Neural crest cell (in vitro differentiated cells): ENCODE measurements at regions not wholly inside any gene's neighbourhood (a gene's known extent, or its start where the extent isn't known, plus 50 kb on each side); places are given as distances from the start of the nearest gene placed in this dataset.

Experiments
- DNase-seq: peaks from one replicate; pipeline ENCODE4 v3.0.0; 2021; ENCODE audit warnings: low read depth, mixed read lengths, low spot score
- H3K27ac Mint-ChIP-seq: one replicate; pipeline ENCODE4 v1.8.0; 2021; ENCODE audit warnings: mild to moderate bottlenecking, mixed read lengths; ENCODE audit not compliant: unreplicated experiment
- H3K27me3 Mint-ChIP-seq: 2 replicates; pipeline ENCODE4 v1.8.0; 2021; ENCODE audit warnings: low read depth, mild to moderate bottlenecking, mixed read lengths
- H3K36me3 Mint-ChIP-seq: 2 replicates; pipeline ENCODE4 v1.8.0; 2021; ENCODE audit warnings: low read depth, mild to moderate bottlenecking, mixed read lengths
- H3K4me1 Mint-ChIP-seq: 2 replicates; pipeline ENCODE4 v1.8.0; 2021; ENCODE audit warnings: mixed read lengths
- H3K4me3 Mint-ChIP-seq: one replicate; pipeline ENCODE4 v1.8.0; 2021; ENCODE audit warnings: mild to moderate bottlenecking, mixed read lengths
- H3K9me3 Mint-ChIP-seq: 2 replicates; pipeline ENCODE4 v1.8.0; 2021; ENCODE audit warnings: mixed read lengths
- TF ChIP-seq, protein P1 (sequence below): fragments of 200-600 bp; sonication (generic); conservative IDR thresholded peaks from 2 replicates; pipeline ENCODE4 v1.5.0; 2021; ENCODE audit warnings: antibody characterized with exemption, mild to moderate bottlenecking

DNA sequence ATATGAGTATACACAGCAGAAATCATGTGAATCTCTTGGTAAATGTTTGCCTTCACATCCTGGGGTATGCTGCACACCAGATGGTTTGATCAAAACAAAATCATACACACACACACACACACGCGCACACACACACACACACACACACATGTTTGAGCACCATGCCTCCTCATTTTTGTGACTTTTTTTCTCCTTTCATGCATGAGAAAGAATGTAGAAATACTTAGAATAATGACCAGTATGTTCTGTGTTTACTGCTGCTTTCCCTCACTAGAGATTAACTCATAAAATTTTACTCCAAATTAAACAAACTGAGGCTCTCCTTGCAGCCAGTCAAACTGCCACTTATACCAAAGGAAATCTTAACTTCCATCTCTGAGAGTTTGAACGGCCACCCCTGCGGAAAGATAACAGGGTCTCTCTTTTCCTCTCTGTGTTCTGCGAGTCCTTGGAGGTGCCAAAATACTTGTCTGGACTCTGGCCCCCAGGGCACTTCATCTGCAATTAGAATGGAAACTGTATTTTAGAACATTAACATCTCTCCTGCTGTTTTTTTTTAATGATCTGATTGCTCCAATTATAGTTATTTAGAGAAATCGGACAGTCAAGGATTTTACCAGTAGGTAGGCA is 320.8 kb upstream of the NFE2L3 start:
- peak overlapping the region; percentile 11 for H3K4me3 Mint-ChIP-seq
- H3K27me3 Mint-ChIP-seq: peaks cover 45% of the 10 kb centered on the region
- no peak overlapping the region for H3K27ac Mint-ChIP-seq
- H3K4me1 Mint-ChIP-seq: peaks cover 51% of the 10 kb centered on the region
- DNase-seq: no peak
- no peaks in the 10 kb centered on the region for H3K9me3 Mint-ChIP-seq
- TF ChIP-seq, protein P1, sequence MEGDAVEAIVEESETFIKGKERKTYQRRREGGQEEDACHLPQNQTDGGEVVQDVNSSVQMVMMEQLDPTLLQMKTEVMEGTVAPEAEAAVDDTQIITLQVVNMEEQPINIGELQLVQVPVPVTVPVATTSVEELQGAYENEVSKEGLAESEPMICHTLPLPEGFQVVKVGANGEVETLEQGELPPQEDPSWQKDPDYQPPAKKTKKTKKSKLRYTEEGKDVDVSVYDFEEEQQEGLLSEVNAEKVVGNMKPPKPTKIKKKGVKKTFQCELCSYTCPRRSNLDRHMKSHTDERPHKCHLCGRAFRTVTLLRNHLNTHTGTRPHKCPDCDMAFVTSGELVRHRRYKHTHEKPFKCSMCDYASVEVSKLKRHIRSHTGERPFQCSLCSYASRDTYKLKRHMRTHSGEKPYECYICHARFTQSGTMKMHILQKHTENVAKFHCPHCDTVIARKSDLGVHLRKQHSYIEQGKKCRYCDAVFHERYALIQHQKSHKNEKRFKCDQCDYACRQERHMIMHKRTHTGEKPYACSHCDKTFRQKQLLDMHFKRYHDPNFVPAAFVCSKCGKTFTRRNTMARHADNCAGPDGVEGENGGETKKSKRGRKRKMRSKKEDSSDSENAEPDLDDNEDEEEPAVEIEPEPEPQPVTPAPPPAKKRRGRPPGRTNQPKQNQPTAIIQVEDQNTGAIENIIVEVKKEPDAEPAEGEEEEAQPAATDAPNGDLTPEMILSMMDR: no peak
- H3K36me3 Mint-ChIP-seq: no peaks in the 10 kb centered on the region

DNA sequence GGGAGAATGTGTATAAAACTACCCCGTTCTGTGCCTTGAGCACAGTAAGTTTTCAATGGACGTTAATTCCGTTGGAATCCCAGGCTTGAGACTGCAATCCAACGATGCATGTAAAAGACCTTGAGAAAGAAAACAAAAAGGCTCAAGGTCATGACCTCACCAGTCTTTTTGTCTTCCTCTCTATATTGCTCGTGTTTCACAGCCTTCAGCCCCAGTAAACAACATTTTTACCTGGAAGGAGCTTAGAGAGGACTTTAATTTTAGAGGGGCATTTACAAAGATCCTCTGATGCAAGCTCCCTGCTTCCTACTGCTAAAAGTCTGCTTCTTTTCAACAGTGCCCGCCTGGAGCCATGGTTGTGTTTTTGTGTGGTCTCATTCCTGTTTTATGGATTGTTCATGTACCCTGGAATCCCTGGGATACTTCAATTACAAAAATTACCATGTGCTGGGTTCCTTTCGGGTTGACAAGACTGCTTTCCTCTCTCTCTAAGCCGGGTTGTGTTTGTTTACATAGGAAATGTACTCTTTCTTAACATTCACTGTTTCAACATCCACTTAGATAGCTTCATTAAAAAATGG is 320.1 kb upstream of the NFE2L3 start:
- TF ChIP-seq, protein P1: no peak
- peaks cover 51% of the 10 kb centered on the region for H3K4me1 Mint-ChIP-seq
- no peaks in the 10 kb centered on the region for H3K9me3 Mint-ChIP-seq
- peak overlapping the region; percentile 11 for H3K4me3 Mint-ChIP-seq
- peaks cover 49% of the 10 kb centered on the region for H3K27me3 Mint-ChIP-seq
- peak overlapping the region; percentile 21 for H3K27ac Mint-ChIP-seq
- DNase-seq: no peak
- no peaks in the 10 kb centered on the region for H3K36me3 Mint-ChIP-seq

DNA sequence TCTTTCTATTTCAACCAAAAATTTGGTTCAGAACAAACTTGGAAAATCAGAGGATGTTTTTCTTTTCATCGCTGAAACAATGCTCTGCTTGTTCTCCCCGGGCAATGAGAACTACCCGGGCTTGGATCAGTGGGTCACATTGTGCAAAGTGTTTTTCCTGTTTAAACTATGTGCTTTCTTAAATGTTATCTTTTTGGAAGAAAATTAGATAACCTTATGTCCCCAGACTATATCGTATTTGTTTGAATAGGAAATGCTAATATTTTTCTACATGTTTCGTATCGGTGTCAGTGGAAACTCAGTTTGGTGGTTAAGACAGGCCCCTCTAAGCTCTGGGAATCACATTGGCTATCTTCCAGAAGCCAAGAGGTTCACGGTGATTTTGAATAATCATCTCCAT is 319.5 kb upstream of the NFE2L3 start:
- Mint-ChIP-seq H3K4me1 (peaks cover 51% of the 10 kb centered on the region), H3K36me3 (no peaks in the 10 kb centered on the region), H3K27me3 (peaks cover 49% of the 10 kb centered on the region), H3K9me3 (no peaks in the 10 kb centered on the region), H3K27ac (peak overlapping the region; percentile 21), H3K4me3 (peak overlapping the region; percentile 6)
- TF ChIP-seq, protein P1: no peak
- no peak for DNase-seq

DNA sequence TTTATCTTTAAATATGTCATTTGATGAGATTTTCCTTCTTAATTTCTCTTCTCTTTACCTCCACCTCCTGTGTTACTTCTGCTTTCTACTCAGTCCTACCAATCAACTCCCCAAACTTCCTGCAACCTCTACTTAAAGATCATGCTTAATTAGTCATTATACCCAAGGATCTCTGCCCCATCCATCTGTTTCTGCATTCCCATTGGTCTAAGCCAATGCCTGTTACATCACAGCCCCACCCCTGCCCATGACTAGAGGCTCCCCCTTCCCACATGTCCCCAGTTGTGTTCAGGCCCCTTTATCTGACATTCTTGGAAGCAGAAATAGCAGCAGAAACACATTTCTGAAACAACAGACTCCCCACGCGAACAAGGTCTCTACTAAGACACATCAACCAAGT is 319.1 kb upstream of the NFE2L3 start:
- Mint-ChIP-seq H3K36me3 (no peaks in the 10 kb centered on the region), H3K27ac (no peak overlapping the region), H3K4me3 (peak overlapping the region; percentile 3), H3K9me3 (no peaks in the 10 kb centered on the region), H3K4me1 (peaks cover 51% of the 10 kb centered on the region), H3K27me3 (peaks cover 45% of the 10 kb centered on the region)
- TF ChIP-seq, protein P1: no peak
- DNase-seq: no peak

DNA sequence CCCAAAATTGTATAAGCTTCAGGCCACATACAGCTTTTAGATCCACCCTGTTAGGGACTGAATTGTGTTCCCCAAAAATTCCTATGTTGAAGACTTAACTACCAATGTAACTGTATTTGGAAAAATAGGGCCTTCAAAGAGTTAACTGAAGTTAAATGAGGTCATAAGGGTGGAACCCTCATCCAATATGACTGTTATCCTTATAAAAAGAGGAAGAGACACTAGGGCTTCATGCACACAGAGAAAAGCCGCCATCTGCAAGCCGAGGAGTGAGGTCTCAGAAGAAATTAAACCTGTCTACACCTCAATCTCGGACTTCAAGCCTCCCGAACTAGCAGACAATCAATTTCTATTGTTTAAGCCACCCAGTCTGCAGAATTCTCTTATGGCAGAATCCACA is 317.9 kb upstream of the NFE2L3 start:
- Mint-ChIP-seq H3K27ac (no peak overlapping the region), H3K4me3 (no peak overlapping the region), H3K4me1 (peaks cover 51% of the 10 kb centered on the region), H3K27me3 (peaks cover 44% of the 10 kb centered on the region), H3K9me3 (peaks cover 1% of the 10 kb centered on the region), H3K36me3 (no peaks in the 10 kb centered on the region)
- DNase-seq: no peak
- TF ChIP-seq, protein P1: no peak
